Osteoblast (primary cell): ENCODE measurements at regions not wholly inside any gene's neighbourhood (a gene's known extent, or its start where the extent isn't known, plus 50 kb on each side); places are given as distances from the start of the nearest gene placed in this dataset.

Experiments
- DNase-seq: peaks from one replicate; pipeline ENCODE4 v3.0.0; 2011; ENCODE audit warnings: low spot score, mixed read lengths; ENCODE audit not compliant: insufficient read length; ENCODE audit errors: missing footprints
- H2AFZ ChIP-seq: 2 replicates; pipeline ENCODE4 v1.6.0; 2011; ENCODE audit warnings: mild to moderate bottlenecking, low read length
- H3K27ac ChIP-seq: 2 replicates; pipeline ENCODE4 v1.5.1; 2011; ENCODE audit warnings: mild to moderate bottlenecking, low read depth, low read length, moderate library complexity
- H3K27me3 ChIP-seq: 2 replicates; pipeline ENCODE4 v1.6.0; 2012; ENCODE audit warnings: mild to moderate bottlenecking, control low read depth, inconsistent platforms, low read length, moderate library complexity; ENCODE audit not compliant: insufficient read depth
- H3K36me3 ChIP-seq: 2 replicates; pipeline ENCODE4 v1.5.1; 2011; ENCODE audit warnings: mild to moderate bottlenecking, low read length, control low read depth, moderate library complexity; ENCODE audit not compliant: insufficient read depth
- H3K4me1 ChIP-seq: 2 replicates; pipeline ENCODE4 v1.5.1; 2011; ENCODE audit warnings: mild to moderate bottlenecking, low read length, control low read depth, moderate library complexity; ENCODE audit not compliant: insufficient read depth
- H3K4me2 ChIP-seq: 2 replicates; pipeline ENCODE4 v1.6.0; 2011; ENCODE audit warnings: mild to moderate bottlenecking, low read length; ENCODE audit not compliant: insufficient read depth
- H3K4me3 ChIP-seq: fragments of 200-600 bp; sonication (generic); 3 replicates; pipeline ENCODE4 v1.5.1; 2012; ENCODE audit warnings: mild to moderate bottlenecking, low read length, inconsistent platforms; ENCODE audit not compliant: insufficient read depth
- H3K79me2 ChIP-seq: 2 replicates; pipeline ENCODE4 v1.6.0; 2012; ENCODE audit warnings: mild to moderate bottlenecking, low read length, control low read depth, inconsistent platforms; ENCODE audit not compliant: insufficient read depth
- H3K9me3 ChIP-seq: 2 replicates; pipeline ENCODE4 v1.5.1; 2011; ENCODE audit warnings: low read depth, low read length, control low read depth
- H4K20me1 ChIP-seq: 2 replicates; pipeline ENCODE4 v1.6.0; 2012; ENCODE audit warnings: mild to moderate bottlenecking, low read length, control low read depth; ENCODE audit not compliant: insufficient read depth
- CTCF ChIP-seq: IDR thresholded peaks from 2 replicates; pipeline ENCODE4 v1.5.1; 2011; ENCODE audit warnings: mild to moderate bottlenecking, low read depth, low read length, moderate library complexity; ENCODE audit errors: extremely low read depth

- no peak for TF ChIP-seq CTCF
Observed at GRCh38 chr13:78736142-78736541, 77.2 kb upstream of the OBI1 start.

GRCh38 chr13:78732445-78733017 lies 73.6 kb upstream of the OBI1 start:
- no peak overlapping the region for H3K4me3 ChIP-seq
- H3K79me2 ChIP-seq: no peaks in the 10 kb centered on the region
- no peak for TF ChIP-seq CTCF

More at GRCh38 chr13:78736142-78736541, 77.2 kb upstream of the OBI1 start:
- H4K20me1 ChIP-seq: no peaks in the 10 kb centered on the region
- no peak for DNase-seq
- H3K4me2 ChIP-seq: no peak overlapping the region
- no peaks in the 10 kb centered on the region for H3K79me2 ChIP-seq
- no peak overlapping the region for H3K4me3 ChIP-seq
- no peak overlapping the region for H3K27ac ChIP-seq
- no peaks in the 10 kb centered on the region for H3K9me3 ChIP-seq
- H2AFZ ChIP-seq: no peak overlapping the region
- H3K27me3 ChIP-seq: no peaks in the 10 kb centered on the region
- no peaks in the 10 kb centered on the region for H3K4me1 ChIP-seq
- H3K36me3 ChIP-seq: no peaks in the 10 kb centered on the region

GRCh38 chr13:78722700-78723099 lies 63.7 kb upstream of the OBI1 start:
- Histone ChIP-seq H4K20me1 (no peaks in the 10 kb centered on the region), H2AFZ (no peak overlapping the region), H3K4me2 (no peak overlapping the region), H3K27me3 (no peaks in the 10 kb centered on the region), H3K4me3 (no peak overlapping the region), H3K9me3 (no peaks in the 10 kb centered on the region), H3K79me2 (no peaks in the 10 kb centered on the region), H3K4me1 (no peaks in the 10 kb centered on the region), H3K36me3 (no peaks in the 10 kb centered on the region), H3K27ac (no peak overlapping the region)
- TF ChIP-seq CTCF: no peak
- no peak for DNase-seq

More at GRCh38 chr13:78732445-78733017, 73.6 kb upstream of the OBI1 start:
- DNase-seq: no peak
- Histone ChIP-seq H3K27ac (no peak overlapping the region), H3K36me3 (no peaks in the 10 kb centered on the region), H3K9me3 (no peaks in the 10 kb centered on the region), H3K4me1 (no peaks in the 10 kb centered on the region), H2AFZ (no peak overlapping the region), H3K27me3 (no peaks in the 10 kb centered on the region), H4K20me1 (no peaks in the 10 kb centered on the region), H3K4me2 (no peak overlapping the region)

- no peaks in the 10 kb centered on the region for H3K36me3 ChIP-seq
- no peaks in the 10 kb centered on the region for H3K9me3 ChIP-seq
- no peak for DNase-seq
- no peak overlapping the region for H3K4me2 ChIP-seq
- no peaks in the 10 kb centered on the region for H3K27me3 ChIP-seq
- H3K4me1 ChIP-seq: no peaks in the 10 kb centered on the region
- H4K20me1 ChIP-seq: no peaks in the 10 kb centered on the region
- no peak overlapping the region for H3K27ac ChIP-seq
- no peak for TF ChIP-seq CTCF
- H2AFZ ChIP-seq: no peak overlapping the region
- no peak overlapping the region for H3K4me3 ChIP-seq
- H3K79me2 ChIP-seq: no peaks in the 10 kb centered on the region
Observed at GRCh38 chr13:78719367-78719766, 60.4 kb upstream of the OBI1 start.
